Retinal pigment epithelial cell (primary cell): ENCODE measurements at regions not wholly inside any gene's neighbourhood (a gene's known extent, or its start where the extent isn't known, plus 50 kb on each side); places are given as distances from the start of the nearest gene placed in this dataset.

ENCODE experiments used
- DNase-seq: peaks from one replicate; pipeline ENCODE4 v3.0.0-alpha.2; 2010; ENCODE audit warnings: low read depth
- H3K4me3 ChIP-seq: 2 replicates; pipeline ENCODE4 v1.5.1; 2011; ENCODE audit warnings: mild to moderate bottlenecking, low read length, control low read depth, moderate library complexity
- TF ChIP-seq, protein P1 (sequence below): conservative IDR thresholded peaks from 2 replicates; pipeline ENCODE4 v1.5.1; 2011; ENCODE audit warnings: low read depth, low read length, control low read depth, inconsistent platforms

GRCh38 chr12:91861554-91861953, 284.1 kb downstream of the BTG1 start:
- TF ChIP-seq, protein P1, sequence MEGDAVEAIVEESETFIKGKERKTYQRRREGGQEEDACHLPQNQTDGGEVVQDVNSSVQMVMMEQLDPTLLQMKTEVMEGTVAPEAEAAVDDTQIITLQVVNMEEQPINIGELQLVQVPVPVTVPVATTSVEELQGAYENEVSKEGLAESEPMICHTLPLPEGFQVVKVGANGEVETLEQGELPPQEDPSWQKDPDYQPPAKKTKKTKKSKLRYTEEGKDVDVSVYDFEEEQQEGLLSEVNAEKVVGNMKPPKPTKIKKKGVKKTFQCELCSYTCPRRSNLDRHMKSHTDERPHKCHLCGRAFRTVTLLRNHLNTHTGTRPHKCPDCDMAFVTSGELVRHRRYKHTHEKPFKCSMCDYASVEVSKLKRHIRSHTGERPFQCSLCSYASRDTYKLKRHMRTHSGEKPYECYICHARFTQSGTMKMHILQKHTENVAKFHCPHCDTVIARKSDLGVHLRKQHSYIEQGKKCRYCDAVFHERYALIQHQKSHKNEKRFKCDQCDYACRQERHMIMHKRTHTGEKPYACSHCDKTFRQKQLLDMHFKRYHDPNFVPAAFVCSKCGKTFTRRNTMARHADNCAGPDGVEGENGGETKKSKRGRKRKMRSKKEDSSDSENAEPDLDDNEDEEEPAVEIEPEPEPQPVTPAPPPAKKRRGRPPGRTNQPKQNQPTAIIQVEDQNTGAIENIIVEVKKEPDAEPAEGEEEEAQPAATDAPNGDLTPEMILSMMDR = no peak
- DNase-seq = no peak
- no peak overlapping the region for H3K4me3 ChIP-seq

DNA sequence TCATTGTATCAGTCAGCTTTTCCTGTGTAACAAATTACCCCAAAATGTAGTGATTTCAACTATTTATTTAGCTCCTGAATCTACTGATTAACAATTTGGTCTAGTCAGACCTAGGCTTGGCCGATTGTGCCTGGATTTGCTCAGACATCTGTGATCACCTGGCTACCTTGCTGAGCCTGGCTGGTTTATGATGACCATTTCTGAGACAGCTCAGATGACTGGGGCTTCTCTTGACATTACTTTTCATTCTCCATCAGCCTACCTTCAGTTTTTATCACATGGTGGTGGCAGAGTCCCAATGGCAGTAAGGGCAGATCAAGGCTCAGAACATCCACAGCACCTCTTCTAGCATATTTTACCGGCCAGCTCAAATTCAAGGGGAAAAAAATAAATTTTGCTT, 286.3 kb downstream of the BTG1 start:
- no peak overlapping the region for H3K4me3 ChIP-seq
- no peak for DNase-seq
- TF ChIP-seq, protein P1 = no peak

DNA sequence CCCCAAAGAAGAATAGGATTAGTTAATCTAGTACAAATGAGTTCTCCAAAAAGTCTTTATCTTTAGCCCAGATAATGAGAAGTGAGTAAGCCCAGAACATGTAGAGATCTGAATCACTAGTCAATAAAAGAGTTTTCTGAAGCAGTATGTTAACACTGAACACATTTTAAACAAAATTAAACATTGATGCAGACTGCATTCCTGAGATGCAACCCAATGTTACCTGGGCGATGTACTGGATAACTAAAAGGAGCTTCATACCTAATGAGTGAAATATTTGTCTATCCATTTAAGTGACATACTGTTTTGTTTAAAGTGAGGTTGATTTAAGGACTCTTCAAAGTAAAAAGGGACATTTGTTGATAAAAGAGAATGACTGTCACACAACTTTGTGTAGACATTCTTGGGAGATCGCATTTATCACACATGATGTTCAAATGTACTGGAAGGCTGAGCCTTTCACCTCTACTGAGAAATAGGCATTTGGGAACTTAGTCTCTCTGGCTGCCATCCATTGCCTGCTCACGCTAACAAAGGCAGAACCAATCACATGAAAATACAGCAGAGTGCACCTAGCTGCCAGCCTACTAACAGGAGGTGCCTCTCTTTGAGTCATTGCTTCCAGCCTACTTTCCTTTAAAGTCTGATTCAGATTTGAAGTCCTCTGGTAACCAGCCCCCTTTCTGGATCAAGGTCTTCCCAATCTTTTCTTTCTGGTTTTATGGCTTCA, 287.7 kb downstream of the BTG1 start:
- no peak overlapping the region for H3K4me3 ChIP-seq
- DNase-seq = no peak
- TF ChIP-seq, protein P1 = no peak

GRCh38 chr12:91854725-91855124, 290.9 kb downstream of the BTG1 start:
- H3K4me3 ChIP-seq = no peak overlapping the region
- no peak for DNase-seq
- TF ChIP-seq, protein P1 = no peak

- TF ChIP-seq, protein P1 = no peak
- no peak for DNase-seq
- H3K4me3 ChIP-seq = no peak overlapping the region
Observed at GRCh38 chr12:91853350-91854127, 292.1 kb downstream of the BTG1 start.

DNA sequence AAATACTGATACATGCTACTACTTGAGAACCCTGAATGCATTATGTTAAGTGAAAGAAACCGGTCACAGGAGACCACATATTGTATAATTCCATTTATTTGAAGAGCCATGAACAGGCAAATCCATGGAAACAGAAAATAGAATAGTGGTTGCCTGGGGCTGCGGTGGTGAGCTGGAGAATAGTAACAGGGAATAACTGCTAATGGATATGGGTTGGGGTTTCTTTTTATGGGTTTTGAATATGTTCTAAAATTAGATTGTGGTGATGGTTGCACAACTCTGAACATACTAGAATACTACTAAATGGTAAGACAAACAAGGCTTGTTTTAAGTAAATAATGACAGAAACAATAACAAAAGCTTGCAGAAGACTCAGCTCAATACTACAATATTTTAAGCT, 293.0 kb downstream of the BTG1 start:
- no peak overlapping the region for H3K4me3 ChIP-seq
- TF ChIP-seq, protein P1 = no peak
- DNase-seq = no peak
